SK-N-MC (cell line): ENCODE measurements at regions not wholly inside any gene's neighbourhood (a gene's known extent, or its start where the extent isn't known, plus 50 kb on each side); places are given as distances from the start of the nearest gene placed in this dataset.

Experiments
- EZH2 ChIP-seq: fragments of 200-600 bp; sonication (generic); IDR thresholded peaks from one replicate; pipeline ENCODE4 v1.6.1; 2017; ENCODE audit warnings: antibody characterized with exemption
- FOXP2 ChIP-seq: optimal IDR thresholded peaks from 2 replicates; pipeline ENCODE3; 2011; ENCODE audit warnings: mild to moderate bottlenecking, moderate library complexity; ENCODE audit not compliant: insufficient read depth; ENCODE audit errors: extremely low read length, control extremely low read depth
- POLR2AphosphoS5 ChIP-seq: IDR thresholded peaks from 2 replicates; pipeline ENCODE4 v1.6.1; 2012; ENCODE audit warnings: mild to moderate bottlenecking, low read depth, low read length, borderline replicate concordance

- TF ChIP-seq POLR2AphosphoS5 (peak; percentile 99), EZH2 (no peak), FOXP2 (no peak)
Observed at GRCh38 chr6:26196846-26197635, 109.8 kb downstream of the HFE start.
